Neuronal stem cell (in vitro differentiated cells): ENCODE measurements at regions not wholly inside any gene's neighbourhood (a gene's known extent, or its start where the extent isn't known, plus 50 kb on each side); places are given as distances from the start of the nearest gene placed in this dataset.

Experiments
- DNase-seq: peaks from one replicate; pipeline ENCODE4 v3.0.0-alpha.2; 2013; ENCODE audit warnings: low spot score
- H2AFZ ChIP-seq: one replicate; pipeline ENCODE4 v1.6.1; 2013; ENCODE audit warnings: mild to moderate bottlenecking, low read length, inconsistent platforms
- H2AK5ac ChIP-seq: 2 replicates; pipeline ENCODE4 v1.6.1; 2013; ENCODE audit warnings: low read depth, mild to moderate bottlenecking, inconsistent platforms, low read length, moderate library complexity, mixed read lengths
- H2BK120ac ChIP-seq: 2 replicates; pipeline ENCODE4 v1.6.1; 2013; ENCODE audit warnings: low read depth, mild to moderate bottlenecking, inconsistent platforms, low read length, moderate library complexity, mixed read lengths
- H2BK12ac ChIP-seq: one replicate; pipeline ENCODE4 v1.6.1; 2013; ENCODE audit warnings: low read length, inconsistent platforms
- H2BK15ac ChIP-seq: 2 replicates; pipeline ENCODE4 v1.6.1; 2013; ENCODE audit warnings: mild to moderate bottlenecking, low read length, inconsistent platforms, mixed read lengths
- H2BK5ac ChIP-seq: one replicate; pipeline ENCODE4 v1.6.1; 2013; ENCODE audit warnings: inconsistent platforms, mild to moderate bottlenecking, low read length, moderate library complexity
- H3K14ac ChIP-seq: one replicate; pipeline ENCODE4 v1.6.1; 2013; ENCODE audit warnings: low read length, inconsistent platforms
- H3K18ac ChIP-seq: 2 replicates; pipeline ENCODE4 v1.6.1; 2013; ENCODE audit warnings: low read length, inconsistent platforms
- H3K23ac ChIP-seq: 2 replicates; pipeline ENCODE4 v1.6.1; 2013; ENCODE audit warnings: low read depth, mild to moderate bottlenecking, mixed read lengths, low read length, inconsistent platforms; ENCODE audit not compliant: poor library complexity
- H3K27ac ChIP-seq: replicated peaks from 3 replicates; pipeline ENCODE4 v1.5.1; 2013; ENCODE audit warnings: low read length, inconsistent platforms
- H3K27me3 ChIP-seq, 3 experiments: 2 replicates each; pipeline ENCODE4 v1.6.1; 2013; ENCODE audit warnings: low read length in 3 of 3, mild to moderate bottlenecking in 2 of 3, inconsistent platforms in 1 of 3, low read depth in 1 of 3, mixed read lengths in 1 of 3, moderate library complexity in 1 of 3; ENCODE audit not compliant: control insufficient read depth in 3 of 3, insufficient read depth in 3 of 3
- H3K36me3 ChIP-seq, 2 donors: replicated peaks in 1 of 2; 2 replicates each; pipeline ENCODE4 v1.6.1; 2013; ENCODE audit warnings: low read length in 2 of 2; ENCODE audit not compliant: control insufficient read depth in 2 of 2, insufficient read depth in 2 of 2
- H3K4ac ChIP-seq: 2 replicates; pipeline ENCODE4 v1.6.1; 2013; ENCODE audit warnings: inconsistent platforms, mild to moderate bottlenecking, low read length, moderate library complexity
- H3K4me1 ChIP-seq, 2 donors: 1 replicate in 1 of 2; 2 replicates in 1 of 2; pipeline ENCODE4 v1.6.1; 2013; ENCODE audit warnings: low read length in 2 of 2, low read depth in 1 of 2; ENCODE audit not compliant: control insufficient read depth in 2 of 2, insufficient read depth in 1 of 2
- H3K4me2 ChIP-seq: one replicate; pipeline ENCODE4 v1.6.1; 2013; ENCODE audit warnings: mild to moderate bottlenecking, low read length, inconsistent platforms; ENCODE audit not compliant: insufficient read depth, poor library complexity, severe bottlenecking
- H3K4me3 ChIP-seq, 2 donors: 2 replicates each; pipeline ENCODE4 v1.5.1; 2013; ENCODE audit warnings: low read length in 2 of 2, mild to moderate bottlenecking in 2 of 2, inconsistent platforms in 1 of 2, moderate library complexity in 1 of 2
- H3K79me1 ChIP-seq: one replicate; pipeline ENCODE4 v1.6.1; 2013; ENCODE audit warnings: low read depth, mild to moderate bottlenecking, inconsistent platforms, low read length, moderate library complexity
- H3K9ac ChIP-seq: one replicate; pipeline ENCODE4 v1.6.1; 2013; ENCODE audit warnings: mild to moderate bottlenecking, low read depth, low read length, inconsistent platforms; ENCODE audit not compliant: poor library complexity
- H3K9me3 ChIP-seq, 2 donors: replicated peaks in 1 of 2; 2 replicates each; pipeline versions ENCODE3 to v1.6.1; 2013; ENCODE audit warnings: low read length in 2 of 2, mild to moderate bottlenecking in 2 of 2, inconsistent platforms in 1 of 2, low read depth in 1 of 2, mixed read lengths in 1 of 2, moderate library complexity in 1 of 2; ENCODE audit not compliant: control insufficient read depth in 2 of 2, insufficient read depth in 1 of 2
- H4K8ac ChIP-seq: one replicate; pipeline ENCODE4 v1.6.1; 2013; ENCODE audit warnings: low read depth, mild to moderate bottlenecking, inconsistent platforms, low read length, moderate library complexity
- H4K91ac ChIP-seq: one replicate; pipeline ENCODE4 v1.6.1; 2013; ENCODE audit warnings: low read length, low read depth, mild to moderate bottlenecking, inconsistent platforms; ENCODE audit not compliant: poor library complexity
- WGBS, 2 donors: extraction: QIAGEN DNeasy Blood & Tissue Kit; methylation state at CpG; one replicate each; pipeline ENCODE4 v1.1.7; 2013; ENCODE audit warnings: missing lambda C conversion rate in 2 of 2, mixed read lengths in 1 of 2; ENCODE audit not compliant: insufficient read length in 2 of 2, insufficient replicate concordance in 1 of 2; ENCODE audit errors: extremely low coverage in 2 of 2; 5-methylcytosine and 5-hydroxymethylcytosine counted together

- H3K23ac ChIP-seq = no peak overlapping the region
- no peak overlapping the region for H2BK15ac ChIP-seq
Measured at GRCh38 chr5:154583671-154584177, 105.7 kb upstream of the HAND1 start.

GRCh38 chr5:154580422-154580821 is 102.4 kb upstream of the HAND1 start:
- Histone ChIP-seq H3K23ac (no peak overlapping the region), H2BK120ac (no peak overlapping the region), H3K36me3 (no peaks in the 10 kb centered on the region), H3K14ac (no peak overlapping the region), H3K27ac (no peak overlapping the region), H3K79me1 (no peaks in the 10 kb centered on the region), H3K18ac (peak overlapping the region; percentile 33), H3K27me3 (peaks cover 0 to 49% (median 0%) of the 10 kb centered on the region in 3 experiments), H3K4me3 (no peak overlapping the region), H3K4me1 (no peaks in the 10 kb centered on the region), H3K4me2 (no peak overlapping the region), H3K9ac (no peak overlapping the region), H2AK5ac (no peak overlapping the region), H3K9me3 (no peaks in the 10 kb centered on the region), H2BK12ac (no peak overlapping the region), H3K4ac (no peak overlapping the region), H2BK5ac (no peak overlapping the region), H4K8ac (no peak overlapping the region), H2AFZ (no peak overlapping the region), H4K91ac (no peak overlapping the region), H2BK15ac (no peak overlapping the region)
- no CpG with 5 or more reads among the region's 6 CpGs for WGBS, 2 donors
- no peak for DNase-seq

More at GRCh38 chr5:154583671-154584177, 105.7 kb upstream of the HAND1 start:
- no CpG with 5 or more reads among the region's 12 CpGs for WGBS, 2 donors
- no peak overlapping the region for H3K4ac ChIP-seq
- H4K91ac ChIP-seq = no peak overlapping the region
- no peaks in the 10 kb centered on the region for H3K9me3 ChIP-seq
- H3K4me2 ChIP-seq = no peak overlapping the region
- H2AK5ac ChIP-seq = no peak overlapping the region
- H3K9ac ChIP-seq = no peak overlapping the region
- peak overlapping the region; percentile 67 for H3K18ac ChIP-seq
- no peak overlapping the region for H4K8ac ChIP-seq
- peaks cover 0 to 2% of the 10 kb centered on the region in 2 donors for H3K4me1 ChIP-seq
- no peak overlapping the region for H3K4me3 ChIP-seq
- no peaks in the 10 kb centered on the region for H3K79me1 ChIP-seq
- no peak overlapping the region for H2AFZ ChIP-seq
- H2BK120ac ChIP-seq = peak overlapping the region; percentile 51
- no peak for DNase-seq
- H3K14ac ChIP-seq = no peak overlapping the region
- peaks cover 0 to 20% (median 0%) of the 10 kb centered on the region in 3 experiments for H3K27me3 ChIP-seq
- no peak overlapping the region for H3K27ac ChIP-seq
- H3K36me3 ChIP-seq = no peaks in the 10 kb centered on the region
- no peak overlapping the region for H2BK5ac ChIP-seq
- no peak overlapping the region for H2BK12ac ChIP-seq

GRCh38 chr5:154577416-154577815 is 99.4 kb upstream of the HAND1 start:
- peaks cover 0 to 56% (median 0%) of the 10 kb centered on the region in 3 experiments for H3K27me3 ChIP-seq
- H3K27ac ChIP-seq = no peak overlapping the region
- no CpG with 5 or more reads among the region's 1 CpG for WGBS, 2 donors
- H3K4me1 ChIP-seq = no peaks in the 10 kb centered on the region
- H2BK5ac ChIP-seq = no peak overlapping the region
- H3K4me2 ChIP-seq = no peak overlapping the region
- no peak overlapping the region for H3K4me3 ChIP-seq
- H3K18ac ChIP-seq = no peak overlapping the region
- H2AK5ac ChIP-seq = no peak overlapping the region
- no peak overlapping the region for H3K14ac ChIP-seq
- H2BK120ac ChIP-seq = no peak overlapping the region
- H3K4ac ChIP-seq = no peak overlapping the region
- no peak overlapping the region for H3K9ac ChIP-seq
- no peaks in the 10 kb centered on the region for H3K9me3 ChIP-seq
- H2BK12ac ChIP-seq = no peak overlapping the region
- H2BK15ac ChIP-seq = no peak overlapping the region
- H2AFZ ChIP-seq = no peak overlapping the region
- H4K91ac ChIP-seq = no peak overlapping the region
- DNase-seq = no peak
- H3K79me1 ChIP-seq = no peaks in the 10 kb centered on the region
- H3K36me3 ChIP-seq = no peaks in the 10 kb centered on the region
- H4K8ac ChIP-seq = no peak overlapping the region
- no peak overlapping the region for H3K23ac ChIP-seq

GRCh38 chr5:154576429-154576806 is 98.4 kb upstream of the HAND1 start:
- no peak overlapping the region for H3K4me3 ChIP-seq
- no peak overlapping the region for H2AK5ac ChIP-seq
- H3K14ac ChIP-seq = no peak overlapping the region
- no peak overlapping the region for H3K4me2 ChIP-seq
- H4K8ac ChIP-seq = no peak overlapping the region
- no peak overlapping the region for H3K9ac ChIP-seq
- no peaks in the 10 kb centered on the region for H3K36me3 ChIP-seq
- peak overlapping the region; percentile 23 for H3K18ac ChIP-seq
- H2BK120ac ChIP-seq = no peak overlapping the region
- H2BK15ac ChIP-seq = no peak overlapping the region
- no peak overlapping the region for H3K27ac ChIP-seq
- no peak overlapping the region for H3K4ac ChIP-seq
- H3K27me3 ChIP-seq = peaks cover 0 to 58% (median 0%) of the 10 kb centered on the region in 3 experiments
- no peak overlapping the region for H3K23ac ChIP-seq
- H2BK12ac ChIP-seq = no peak overlapping the region
- no peaks in the 10 kb centered on the region for H3K79me1 ChIP-seq
- no peak for DNase-seq
- no peaks in the 10 kb centered on the region for H3K9me3 ChIP-seq
- no peak overlapping the region for H2AFZ ChIP-seq
- WGBS, 2 donors = no CpG with 5 or more reads among the region's 9 CpGs
- no peak overlapping the region for H4K91ac ChIP-seq
- peaks cover 0 to 4% of the 10 kb centered on the region in 2 donors for H3K4me1 ChIP-seq
- no peak overlapping the region for H2BK5ac ChIP-seq
